ENCODE measurements at regions not wholly inside any gene's neighbourhood (a gene's known extent, or its start where the extent isn't known, plus 50 kb on each side); places are given as distances from the start of the nearest gene placed in this dataset.
A peak's percentile ranks its signal among the peaks of the same experiment; 100 is the strongest.

DNA sequence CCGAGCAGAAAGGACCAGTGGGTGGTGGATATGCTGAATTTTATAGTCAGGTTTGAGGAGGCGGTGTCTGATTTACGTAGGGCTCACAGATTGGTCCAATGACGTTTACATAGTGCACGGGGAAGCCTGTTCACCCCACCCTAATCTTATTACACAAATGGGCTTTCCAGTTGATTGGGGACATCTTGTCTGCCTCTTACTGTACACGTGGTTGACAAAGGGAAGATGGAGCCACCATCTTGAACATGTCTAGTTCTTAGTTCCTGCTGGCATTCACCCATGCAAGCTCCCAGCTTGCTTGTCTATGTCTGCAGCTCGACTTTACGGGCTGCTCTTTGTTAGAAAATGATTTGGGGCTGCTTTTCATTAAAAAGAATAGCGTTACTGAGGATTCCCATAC lies 332.0 kb upstream of the SLCO3A1 start:
- no peaks in the 10 kb centered on the region for H3K27me3 ChIP-seq
- peak; percentile 21 for DNase-seq
- H3K36me3 ChIP-seq = no peaks in the 10 kb centered on the region
- H3K9me3 ChIP-seq = no peaks in the 10 kb centered on the region
- no peak overlapping the region for H3K4me3 ChIP-seq (ENCODE audit: low read depth, low read length)
- no peak for TF ChIP-seq CTCF (IDR thresholded peaks at IDR 0.05; ENCODE audit: low read depth, low read length)
- H3K4me1 ChIP-seq = peaks cover 5% of the 10 kb centered on the region

DNA sequence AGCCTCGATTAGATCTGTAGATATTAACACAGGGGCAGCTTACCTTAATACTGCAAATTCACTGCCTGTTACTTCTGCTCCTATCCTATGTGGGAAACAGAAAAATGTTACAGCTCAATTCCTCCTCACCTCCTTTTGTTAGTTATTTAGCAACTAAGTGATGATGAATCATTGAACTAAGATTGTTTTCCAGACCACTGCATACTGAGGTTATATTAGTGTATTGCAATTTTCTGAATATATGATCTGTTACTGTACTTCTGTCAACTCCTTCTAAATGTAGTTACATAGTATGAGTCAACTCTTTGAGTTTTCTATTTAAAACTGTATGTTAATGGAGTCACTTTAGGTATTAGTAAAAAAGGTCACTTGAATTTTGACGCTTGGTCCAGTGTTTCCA lies 331.5 kb upstream of the SLCO3A1 start:
- Histone ChIP-seq H3K9me3 (no peaks in the 10 kb centered on the region), H3K27me3 (no peaks in the 10 kb centered on the region), H3K36me3 (no peaks in the 10 kb centered on the region), H3K4me1 (peaks cover 5% of the 10 kb centered on the region), H3K4me3 (ENCODE audit: low read depth, low read length) (no peak overlapping the region)
- no peak for DNase-seq
- no peak for TF ChIP-seq CTCF (IDR thresholded peaks at IDR 0.05; ENCODE audit: low read depth, low read length)

DNA sequence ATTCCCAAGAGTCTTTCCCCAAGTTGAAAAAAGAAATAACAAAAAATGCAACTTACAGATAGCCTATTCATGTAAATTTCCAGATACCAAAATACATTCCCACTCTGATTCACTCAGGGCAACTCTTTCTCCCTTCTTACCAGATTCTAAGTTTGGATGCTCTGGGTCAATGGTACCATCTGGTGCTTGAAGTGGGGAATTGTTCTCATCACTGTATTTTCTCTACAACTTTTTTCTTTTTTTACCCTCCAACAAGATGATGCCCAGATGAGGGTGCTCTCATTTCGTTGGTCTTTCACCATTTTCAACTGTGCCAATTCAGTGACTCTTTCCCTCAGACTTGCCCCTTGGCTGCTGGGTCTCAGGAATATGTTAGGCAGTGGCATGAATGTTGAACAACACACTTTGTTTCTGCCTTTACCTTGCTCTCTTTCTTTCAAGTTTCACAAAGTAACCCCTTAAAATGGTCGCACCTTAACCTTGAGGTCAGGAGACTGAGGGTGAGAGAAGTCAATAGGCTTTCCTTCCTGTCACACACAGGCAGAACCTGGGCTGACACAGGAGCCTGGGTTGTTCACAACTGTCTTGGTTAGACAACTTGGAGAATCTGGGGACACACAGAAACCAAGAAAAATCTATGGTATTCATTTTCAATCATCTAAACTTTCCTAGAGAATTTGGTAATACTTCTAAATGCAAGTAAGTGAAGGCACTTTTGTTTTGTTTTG lies 330.7 kb upstream of the SLCO3A1 start:
- no peak for DNase-seq
- Histone ChIP-seq H3K4me1 (peaks cover 5% of the 10 kb centered on the region), H3K36me3 (no peaks in the 10 kb centered on the region), H3K27me3 (no peaks in the 10 kb centered on the region), H3K9me3 (no peaks in the 10 kb centered on the region), H3K4me3 (ENCODE audit: low read depth, low read length) (no peak overlapping the region)
- peak; percentile 49 for TF ChIP-seq CTCF (IDR thresholded peaks at IDR 0.05; ENCODE audit: low read depth, low read length)

DNA sequence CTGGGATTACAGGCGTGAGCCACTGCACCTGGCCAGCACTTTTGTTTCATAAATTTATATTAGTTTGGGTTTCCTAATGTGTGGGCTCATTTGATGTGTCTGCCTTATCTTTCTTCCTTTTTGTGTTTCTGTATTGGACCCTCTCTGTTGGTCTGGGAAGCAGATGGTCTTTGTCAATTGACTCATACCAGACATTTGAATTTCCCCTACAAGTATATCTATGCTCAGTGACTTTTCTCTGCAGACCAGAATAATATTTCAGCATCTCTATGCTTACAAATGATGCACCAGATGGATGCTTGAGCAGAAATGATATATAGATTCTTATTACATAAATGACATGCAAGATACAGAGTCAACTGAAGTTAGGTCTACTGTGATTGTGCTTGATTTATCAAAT lies 329.9 kb upstream of the SLCO3A1 start:
- no peak for TF ChIP-seq CTCF (IDR thresholded peaks at IDR 0.05; ENCODE audit: low read depth, low read length)
- H3K4me3 ChIP-seq (ENCODE audit: low read depth, low read length) = no peak overlapping the region
- no peaks in the 10 kb centered on the region for H3K9me3 ChIP-seq
- H3K27me3 ChIP-seq = no peaks in the 10 kb centered on the region
- H3K4me1 ChIP-seq = peaks cover 5% of the 10 kb centered on the region
- no peaks in the 10 kb centered on the region for H3K36me3 ChIP-seq
- DNase-seq = no peak

DNA sequence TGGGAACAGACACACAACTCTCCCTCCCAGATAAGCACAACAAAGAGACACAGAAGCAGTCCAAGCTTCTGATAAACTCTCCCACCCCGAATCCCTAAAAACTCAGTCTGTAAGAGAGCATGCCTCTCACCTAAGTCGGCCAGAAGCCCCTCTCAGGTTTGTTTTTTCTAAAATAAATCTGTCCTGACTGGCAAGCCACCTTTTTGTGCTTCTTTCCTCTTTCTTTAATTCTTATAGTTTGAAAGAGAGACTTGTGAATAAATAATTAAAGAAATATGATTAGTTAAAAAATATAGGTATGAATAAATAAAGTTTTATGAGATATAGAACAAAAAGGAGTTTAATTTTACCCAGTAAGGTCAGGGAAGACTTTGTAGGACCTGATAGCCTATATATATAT lies 329.0 kb upstream of the SLCO3A1 start:
- Histone ChIP-seq H3K36me3 (no peaks in the 10 kb centered on the region), H3K4me3 (ENCODE audit: low read depth, low read length) (no peak overlapping the region), H3K4me1 (peaks cover 5% of the 10 kb centered on the region), H3K9me3 (no peaks in the 10 kb centered on the region), H3K27me3 (no peaks in the 10 kb centered on the region)
- no peak for DNase-seq
- no peak for TF ChIP-seq CTCF (IDR thresholded peaks at IDR 0.05; ENCODE audit: low read depth, low read length)

DNA sequence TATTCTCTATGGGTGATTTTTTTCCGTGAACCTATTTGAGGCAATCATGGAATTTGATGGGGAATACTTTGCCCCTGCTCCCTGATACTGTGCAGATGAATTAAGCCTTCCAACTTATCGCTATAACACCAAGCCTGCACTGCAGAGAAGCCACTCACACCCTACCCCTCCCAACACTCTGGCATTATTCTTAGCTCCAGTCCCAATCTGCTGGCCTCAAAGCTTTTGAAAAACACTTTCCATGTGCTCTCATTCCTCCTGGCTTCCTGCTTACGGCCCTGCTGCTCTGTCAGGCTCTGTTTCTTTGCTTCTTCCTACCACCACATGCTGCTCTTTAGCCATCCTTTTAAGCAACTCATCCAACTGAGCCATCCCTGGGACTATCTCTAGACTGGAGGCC lies 327.8 kb upstream of the SLCO3A1 start:
- H3K4me3 ChIP-seq (ENCODE audit: low read depth, low read length) = no peak overlapping the region
- H3K4me1 ChIP-seq = peaks cover 5% of the 10 kb centered on the region
- no peaks in the 10 kb centered on the region for H3K9me3 ChIP-seq
- no peak for DNase-seq
- TF ChIP-seq CTCF (IDR thresholded peaks at IDR 0.05; ENCODE audit: low read depth, low read length) = no peak
- H3K27me3 ChIP-seq = no peaks in the 10 kb centered on the region
- no peaks in the 10 kb centered on the region for H3K36me3 ChIP-seq
